HG02642 (cell line): ENCODE measurements at regions not wholly inside any gene's neighbourhood (a gene's known extent, or its start where the extent isn't known, plus 50 kb on each side); places are given as distances from the start of the nearest gene placed in this dataset.
"Not testable (repeated sequence)": the region's sequence is repeated elsewhere in the genome, so short reads cannot be mapped to it uniquely, and the experiment has no call there.

ENCODE experiments used
- ATAC-seq: cut with Tn5 transposase; IDR thresholded peaks from one replicate; pipeline ENCODE4 v1.9.1; 2021; ENCODE audit warnings: mild to moderate bottlenecking; ENCODE audit not compliant: unreplicated experiment, poor library complexity

GRCh38 chr1:163471779-163472650 is 150.3 kb downstream of the NUF2 start:
- ATAC-seq: no peak

- no peak for ATAC-seq
Observed at GRCh38 chr1:163472651-163473248, 151.0 kb downstream of the NUF2 start.

- no peak for ATAC-seq
Observed at GRCh38 chr1:163477276-163477830, 155.6 kb downstream of the NUF2 start.

GRCh38 chr1:163498391-163499330 is 176.9 kb downstream of the NUF2 start:
- ATAC-seq: not testable (repeated sequence)

GRCh38 chr1:163504331-163504978 is 182.7 kb downstream of the NUF2 start:
- ATAC-seq: no peak

- no peak for ATAC-seq
Observed at GRCh38 chr1:163509114-163509513, 187.4 kb downstream of the NUF2 start.

- no peak for ATAC-seq
Observed at GRCh38 chr1:163512349-163512989, 190.7 kb downstream of the NUF2 start.

GRCh38 chr1:163523375-163524029 is 201.7 kb downstream of the NUF2 start:
- no peak for ATAC-seq

- peak; percentile 64 for ATAC-seq
Observed at GRCh38 chr1:163528710-163529348, 207.1 kb downstream of the NUF2 start.

- no peak for ATAC-seq
Observed at GRCh38 chr1:163531345-163531744, 209.6 kb downstream of the NUF2 start.

GRCh38 chr1:163535401-163535800 is 213.6 kb downstream of the NUF2 start:
- ATAC-seq: no peak

- ATAC-seq: no peak
Observed at GRCh38 chr1:163535807-163536206, 214.1 kb downstream of the NUF2 start.

GRCh38 chr1:163537809-163538208 is 216.1 kb downstream of the NUF2 start:
- no peak for ATAC-seq

- no peak for ATAC-seq
Observed at GRCh38 chr1:163538667-163539066, 216.9 kb downstream of the NUF2 start.

GRCh38 chr1:163540727-163541126 is 219.0 kb downstream of the NUF2 start:
- no peak for ATAC-seq

- ATAC-seq: no peak
Observed at GRCh38 chr1:163544441-163544840, 222.7 kb downstream of the NUF2 start.

GRCh38 chr1:163558162-163558561 is 236.4 kb downstream of the NUF2 start:
- ATAC-seq: no peak

GRCh38 chr1:163561580-163562295 is 240.0 kb downstream of the NUF2 start:
- no peak for ATAC-seq
